ENCODE measurements at regions not wholly inside any gene's neighbourhood (a gene's known extent, or its start where the extent isn't known, plus 50 kb on each side); places are given as distances from the start of the nearest gene placed in this dataset.

DNA sequence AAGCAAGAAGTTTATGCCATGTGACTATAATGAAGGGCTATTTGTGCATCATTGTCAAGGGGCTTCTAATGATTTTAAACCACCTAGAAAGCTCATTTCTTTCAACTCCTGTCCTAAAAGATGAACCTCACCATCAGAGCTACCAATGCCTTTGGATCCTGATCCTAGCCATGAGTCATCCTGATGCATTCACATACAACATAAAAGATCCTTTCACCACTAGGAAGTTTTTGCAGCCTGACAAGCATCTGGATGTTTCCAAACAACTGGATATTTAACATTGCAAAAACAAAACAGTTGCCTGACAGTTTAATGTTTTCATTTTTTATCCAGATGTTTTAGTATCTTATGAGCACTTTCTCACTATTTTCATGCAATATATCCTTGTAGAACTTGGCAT lies 425.3 kb downstream of the MBD2 start:
- in situ Hi-C loops (cut with HindIII; ENCODE audit: extremely low pct_ligation_motif_present, low pct_unique_long_range_greater_than_20kb) (no loop called here), intact Hi-C loops (cut with micrococcal nuclease; ENCODE audit: unreplicated experiment) (no loop called here)
- Histone ChIP-seq H3K36me3 (replicated peaks in 1 of 2; ENCODE audit: control insufficient read depth in 1 of 2, insufficient read depth in 2 of 2, low read length in 2 of 2) (no peaks in the 10 kb centered on the region), H3K27me3 (ENCODE audit: control insufficient read depth in 1 of 2, insufficient read depth in 2 of 2, low read length in 2 of 2) (no peaks in the 10 kb centered on the region), H3K9me3 (ENCODE audit: low read length) (no peaks in the 10 kb centered on the region; the same call in 1 of the 2 replicates), H4K20me1 (ENCODE audit: insufficient read depth, low read length) (no peaks in the 10 kb centered on the region), H3K79me2 (ENCODE audit: insufficient read depth, low read length) (no peaks in the 10 kb centered on the region), H3K4me2 (ENCODE audit: low read depth, low read length) (no peak overlapping the region), H3K9ac (ENCODE audit: insufficient read depth, low read depth, low read length) (no peak overlapping the region), H2AFZ (ENCODE audit: low read length) (no peak overlapping the region), H3K4me1 (ENCODE audit: insufficient read depth, low read length) (no peaks in the 10 kb centered on the region), H3K27ac (ENCODE audit: extremely low read length, insufficient read depth, low read length) (no peak overlapping the region), H3K4me3 (replicated peaks in 1 of 3; ENCODE audit: insufficient read depth in 1 of 3, low read depth in 2 of 3, low read length in 3 of 3) (no peak overlapping the region)
- ATAC-seq (no peak), DNase-seq (ENCODE audit: low spot score) (no peak), FAIRE-seq (no peak)
- TF ChIP-seq ZFP1 (CRISPR knock-in tag; IDR thresholded peaks at IDR 0.05) (no peak), ZNF577 (CRISPR knock-in tag; IDR thresholded peaks at IDR 0.05; ENCODE audit: borderline replicate concordance, low read depth) (no peak), NFRKB (IDR thresholded peaks at IDR 0.05) (no peak), ZNF572 (CRISPR knock-in tag; IDR thresholded peaks at IDR 0.05) (no peak), JDP2 (CRISPR knock-in tag; IDR thresholded peaks at IDR 0.05; ENCODE audit: borderline replicate concordance) (no peak), AFF4 (CRISPR knock-in tag; IDR thresholded peaks at IDR 0.05) (no peak), EEA1 (CRISPR knock-in tag; IDR thresholded peaks at IDR 0.05; ENCODE audit: borderline replicate concordance) (no peak), ZBTB34 (CRISPR knock-in tag; IDR thresholded peaks at IDR 0.05) (no peak), PRPF4 (IDR thresholded peaks at IDR 0.05; ENCODE audit: low read depth, low read length, poor library complexity, severe bottlenecking) (no peak), HOXD1 (CRISPR knock-in tag; IDR thresholded peaks at IDR 0.05) (no peak), STAT6 (CRISPR knock-in tag; IDR thresholded peaks at IDR 0.05; ENCODE audit: borderline replicate concordance) (no peak), ZNF782 (CRISPR knock-in tag; IDR thresholded peaks at IDR 0.05; ENCODE audit: borderline replicate concordance) (no peak), ZFP41 (CRISPR knock-in tag; IDR thresholded peaks at IDR 0.05; ENCODE audit: borderline replicate concordance) (no peak)
- TF ChIP-seq, protein P1, sequence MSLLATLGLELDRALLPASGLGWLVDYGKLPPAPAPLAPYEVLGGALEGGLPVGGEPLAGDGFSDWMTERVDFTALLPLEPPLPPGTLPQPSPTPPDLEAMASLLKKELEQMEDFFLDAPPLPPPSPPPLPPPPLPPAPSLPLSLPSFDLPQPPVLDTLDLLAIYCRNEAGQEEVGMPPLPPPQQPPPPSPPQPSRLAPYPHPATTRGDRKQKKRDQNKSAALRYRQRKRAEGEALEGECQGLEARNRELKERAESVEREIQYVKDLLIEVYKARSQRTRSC (CRISPR knock-in tag; IDR thresholded peaks at IDR 0.05; ENCODE audit: low read depth), result no peak
- TF ChIP-seq, protein P2, sequence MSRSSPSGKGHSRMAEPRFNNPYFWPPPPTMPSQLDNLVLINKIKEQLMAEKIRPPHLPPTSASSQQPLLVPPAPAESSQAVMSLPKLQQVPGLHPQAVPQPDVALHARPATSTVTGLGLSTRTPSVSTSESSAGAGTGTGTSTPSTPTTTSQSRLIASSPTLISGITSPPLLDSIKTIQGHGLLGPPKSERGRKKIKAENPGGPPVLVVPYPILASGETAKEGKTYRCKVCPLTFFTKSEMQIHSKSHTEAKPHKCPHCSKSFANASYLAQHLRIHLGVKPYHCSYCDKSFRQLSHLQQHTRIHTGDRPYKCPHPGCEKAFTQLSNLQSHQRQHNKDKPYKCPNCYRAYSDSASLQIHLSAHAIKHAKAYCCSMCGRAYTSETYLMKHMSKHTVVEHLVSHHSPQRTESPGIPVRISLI (CRISPR knock-in tag; IDR thresholded peaks at IDR 0.05; ENCODE audit: borderline replicate concordance), result no peak
- POLR2A ChIA-PET, result no interaction called here
- CTCF ChIA-PET (ENCODE audit: low intra/inter-chr PET ratio, low total read pairs), result no interaction called here
- no TSS peak for BruUV-seq (replicated peaks)

All from HepG2 (cell line).